Kidney epithelial cell (primary cell): ENCODE measurements at regions not wholly inside any gene's neighbourhood (a gene's known extent, or its start where the extent isn't known, plus 50 kb on each side); places are given as distances from the start of the nearest gene placed in this dataset.

Source experiments
- DNase-seq: peaks from one replicate; pipeline ENCODE4 v3.0.0-alpha.2; 2010; ENCODE audit warnings: low read depth
- H3K27me3 ChIP-seq: 2 replicates; pipeline ENCODE4 v1.6.0; 2011; ENCODE audit warnings: low read length; ENCODE audit not compliant: control insufficient read depth, insufficient read depth
- H3K36me3 ChIP-seq: 2 replicates; pipeline ENCODE4 v1.5.1; 2011; ENCODE audit warnings: low read length; ENCODE audit not compliant: control insufficient read depth, insufficient read depth
- H3K4me3 ChIP-seq: 2 replicates; pipeline ENCODE4 v1.5.1; 2011; ENCODE audit warnings: low read depth, mild to moderate bottlenecking, control low read depth, low read length
- TF ChIP-seq, protein P1 (sequence below): IDR thresholded peaks from 2 replicates; pipeline ENCODE4 v1.5.1; 2011; ENCODE audit warnings: mild to moderate bottlenecking, moderate library complexity, low read length, control low read depth, inconsistent platforms; ENCODE audit not compliant: insufficient read depth, poor library complexity, severe bottlenecking

DNA sequence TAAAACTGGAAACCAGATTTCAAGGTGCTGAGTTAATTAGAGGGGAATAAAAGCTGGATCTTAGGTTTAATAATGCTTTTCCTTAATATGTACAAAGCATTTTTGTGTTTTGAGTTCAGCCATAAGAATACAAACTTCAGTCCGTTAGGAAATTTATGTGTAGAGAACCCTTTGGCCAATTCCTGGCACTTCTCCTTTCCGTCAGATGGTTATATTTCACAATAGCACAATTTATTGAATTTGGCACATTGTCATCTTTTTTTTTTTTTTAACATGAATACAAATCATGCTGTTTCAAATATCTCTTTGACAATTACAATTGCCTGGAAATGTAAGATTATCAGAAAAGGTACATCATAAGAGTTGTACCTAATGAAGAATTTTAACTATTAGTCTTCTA is 56.2 kb upstream of the DDHD1 start:
- Histone ChIP-seq H3K4me3 (no peak overlapping the region), H3K27me3 (no peaks in the 10 kb centered on the region), H3K36me3 (no peaks in the 10 kb centered on the region)
- TF ChIP-seq, protein P1, sequence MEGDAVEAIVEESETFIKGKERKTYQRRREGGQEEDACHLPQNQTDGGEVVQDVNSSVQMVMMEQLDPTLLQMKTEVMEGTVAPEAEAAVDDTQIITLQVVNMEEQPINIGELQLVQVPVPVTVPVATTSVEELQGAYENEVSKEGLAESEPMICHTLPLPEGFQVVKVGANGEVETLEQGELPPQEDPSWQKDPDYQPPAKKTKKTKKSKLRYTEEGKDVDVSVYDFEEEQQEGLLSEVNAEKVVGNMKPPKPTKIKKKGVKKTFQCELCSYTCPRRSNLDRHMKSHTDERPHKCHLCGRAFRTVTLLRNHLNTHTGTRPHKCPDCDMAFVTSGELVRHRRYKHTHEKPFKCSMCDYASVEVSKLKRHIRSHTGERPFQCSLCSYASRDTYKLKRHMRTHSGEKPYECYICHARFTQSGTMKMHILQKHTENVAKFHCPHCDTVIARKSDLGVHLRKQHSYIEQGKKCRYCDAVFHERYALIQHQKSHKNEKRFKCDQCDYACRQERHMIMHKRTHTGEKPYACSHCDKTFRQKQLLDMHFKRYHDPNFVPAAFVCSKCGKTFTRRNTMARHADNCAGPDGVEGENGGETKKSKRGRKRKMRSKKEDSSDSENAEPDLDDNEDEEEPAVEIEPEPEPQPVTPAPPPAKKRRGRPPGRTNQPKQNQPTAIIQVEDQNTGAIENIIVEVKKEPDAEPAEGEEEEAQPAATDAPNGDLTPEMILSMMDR, result no peak
- DNase-seq, result no peak
